ENCODE measurements at regions not wholly inside any gene's neighbourhood (a gene's known extent, or its start where the extent isn't known, plus 50 kb on each side); places are given as distances from the start of the nearest gene placed in this dataset.

- no peak overlapping the region for H3K4me3 ChIP-seq (replicated peaks in 1 of 4; ENCODE audit: control extremely low read depth in 1 of 4, insufficient read depth in 1 of 4, low read depth in 3 of 4, low read length in 4 of 4)
- no peak overlapping the region for H3K27ac ChIP-seq (ENCODE audit: insufficient read depth, low read length)
- H3K36me3 ChIP-seq (ENCODE audit: control insufficient read depth, insufficient read depth, low read length): no peaks in the 10 kb centered on the region
- TF ChIP-seq EZH2 (IDR thresholded peaks at IDR 0.05; ENCODE audit: low read length, missing control alignments) (no peak), CTCF (conservative IDR thresholded peaks at IDR 0.05 in 1 of 2, IDR thresholded peaks at IDR 0.05 in 1 of 2; ENCODE audit: low read depth in 1 of 2, low read length in 2 of 2) (no peak)
- H4K20me1 ChIP-seq (ENCODE audit: control insufficient read depth, extremely low read depth, insufficient read depth, low read length): no peaks in the 10 kb centered on the region
- no peak overlapping the region for H3K4me2 ChIP-seq (ENCODE audit: extremely low read depth, insufficient read depth, low read length)
- peak in 1 of 2 donors; percentile 63 for DNase-seq (ENCODE audit: low read depth in 2 of 2)
- H2AFZ ChIP-seq (ENCODE audit: low read length): no peak overlapping the region
- H3K79me2 ChIP-seq (ENCODE audit: control insufficient read depth, insufficient read depth, low read length): no peaks in the 10 kb centered on the region
- no peaks in the 10 kb centered on the region for H3K4me1 ChIP-seq (ENCODE audit: control insufficient read depth, extremely low read depth, insufficient read depth, low read length)
- H3K27me3 ChIP-seq (ENCODE audit: control insufficient read depth, insufficient read depth, low read length): no peaks in the 10 kb centered on the region
- no peaks in the 10 kb centered on the region for H3K9me3 ChIP-seq (ENCODE audit: control insufficient read depth, insufficient read depth, low read depth, low read length)
- H3K9ac ChIP-seq (ENCODE audit: insufficient read depth, low read length): no peak overlapping the region
Measured at GRCh38 chr16:5845046-5845445, 747.5 kb upstream of the EEF2KMT start.

- Histone ChIP-seq H3K4me1 (ENCODE audit: control insufficient read depth, extremely low read depth, insufficient read depth, low read length) (no peaks in the 10 kb centered on the region), H3K36me3 (ENCODE audit: control insufficient read depth, insufficient read depth, low read length) (no peaks in the 10 kb centered on the region), H3K27ac (ENCODE audit: insufficient read depth, low read length) (no peak overlapping the region), H2AFZ (ENCODE audit: low read length) (no peak overlapping the region), H3K4me2 (ENCODE audit: extremely low read depth, insufficient read depth, low read length) (no peak overlapping the region), H3K4me3 (replicated peaks in 1 of 4; ENCODE audit: control extremely low read depth in 1 of 4, insufficient read depth in 1 of 4, low read depth in 3 of 4, low read length in 4 of 4) (no peak overlapping the region), H3K9ac (ENCODE audit: insufficient read depth, low read length) (no peak overlapping the region), H3K79me2 (ENCODE audit: control insufficient read depth, insufficient read depth, low read length) (no peaks in the 10 kb centered on the region), H3K27me3 (ENCODE audit: control insufficient read depth, insufficient read depth, low read length) (no peaks in the 10 kb centered on the region), H4K20me1 (ENCODE audit: control insufficient read depth, extremely low read depth, insufficient read depth, low read length) (no peaks in the 10 kb centered on the region), H3K9me3 (ENCODE audit: control insufficient read depth, insufficient read depth, low read depth, low read length) (no peaks in the 10 kb centered on the region)
- TF ChIP-seq CTCF (conservative IDR thresholded peaks at IDR 0.05 in 1 of 2, IDR thresholded peaks at IDR 0.05 in 1 of 2; ENCODE audit: low read depth in 1 of 2, low read length in 2 of 2) (no peak), EZH2 (IDR thresholded peaks at IDR 0.05; ENCODE audit: low read length, missing control alignments) (no peak)
- DNase-seq (ENCODE audit: low read depth in 2 of 2): no peak
Measured at GRCh38 chr16:5841974-5842373, 744.4 kb upstream of the EEF2KMT start.

- no peak overlapping the region for H3K27ac ChIP-seq (ENCODE audit: insufficient read depth, low read length)
- no peaks in the 10 kb centered on the region for H4K20me1 ChIP-seq (ENCODE audit: control insufficient read depth, extremely low read depth, insufficient read depth, low read length)
- H3K27me3 ChIP-seq (ENCODE audit: control insufficient read depth, insufficient read depth, low read length): no peaks in the 10 kb centered on the region
- DNase-seq (ENCODE audit: low read depth in 2 of 2): no peak
- H2AFZ ChIP-seq (ENCODE audit: low read length): no peak overlapping the region
- no peaks in the 10 kb centered on the region for H3K79me2 ChIP-seq (ENCODE audit: control insufficient read depth, insufficient read depth, low read length)
- no peaks in the 10 kb centered on the region for H3K9me3 ChIP-seq (ENCODE audit: control insufficient read depth, insufficient read depth, low read depth, low read length)
- H3K9ac ChIP-seq (ENCODE audit: insufficient read depth, low read length): no peak overlapping the region
- H3K4me2 ChIP-seq (ENCODE audit: extremely low read depth, insufficient read depth, low read length): no peak overlapping the region
- no peak for TF ChIP-seq CTCF (conservative IDR thresholded peaks at IDR 0.05 in 1 of 2, IDR thresholded peaks at IDR 0.05 in 1 of 2; ENCODE audit: low read depth in 1 of 2, low read length in 2 of 2)
- no peak for TF ChIP-seq EZH2 (IDR thresholded peaks at IDR 0.05; ENCODE audit: low read length, missing control alignments)
- no peaks in the 10 kb centered on the region for H3K36me3 ChIP-seq (ENCODE audit: control insufficient read depth, insufficient read depth, low read length)
- no peak overlapping the region for H3K4me3 ChIP-seq (replicated peaks in 1 of 4; ENCODE audit: control extremely low read depth in 1 of 4, insufficient read depth in 1 of 4, low read depth in 3 of 4, low read length in 4 of 4)
- H3K4me1 ChIP-seq (ENCODE audit: control insufficient read depth, extremely low read depth, insufficient read depth, low read length): no peaks in the 10 kb centered on the region
Measured at GRCh38 chr16:5838725-5839124, 741.1 kb upstream of the EEF2KMT start.

Measured in fibroblast of lung (primary cell).